Activated CD4-positive, alpha-beta T cell treated with anti-CD3 and anti-CD28 coated beads, Interleukin-2, amount 50 U/mL, for 16 hours (primary cell): ENCODE measurements at regions not wholly inside any gene's neighbourhood (a gene's known extent, or its start where the extent isn't known, plus 50 kb on each side); places are given as distances from the start of the nearest gene placed in this dataset.
"Not testable (repeated sequence)": the region's sequence is repeated elsewhere in the genome, so short reads cannot be mapped to it uniquely, and the experiment has no call there.

ENCODE experiments used
- DNase-seq: peaks from one replicate; pipeline ENCODE4 v3.0.0-alpha.2; 2020

DNA sequence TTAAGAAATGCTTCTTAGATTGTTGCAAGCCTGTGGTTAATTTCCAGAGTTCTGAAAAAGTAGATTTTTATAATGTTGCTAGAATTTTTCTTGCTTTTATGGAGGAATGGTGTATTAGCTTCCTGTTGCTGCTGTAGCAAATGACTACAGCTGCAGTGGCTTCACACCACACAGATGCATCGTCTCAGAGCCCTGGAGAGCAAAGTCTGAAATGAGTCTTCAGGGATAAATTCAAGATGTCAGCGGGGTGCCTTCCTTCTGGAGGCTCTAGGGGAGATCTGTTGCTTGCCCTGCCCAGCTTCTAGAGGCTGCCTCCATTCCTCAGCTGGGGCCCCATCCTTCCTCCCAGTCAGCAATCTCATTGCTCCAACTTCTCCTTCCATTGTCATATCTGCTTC, 187.8 kb downstream of the ZNF516 start:
- DNase-seq, result no peak

GRCh38 chr18:76306685-76307292, 188.3 kb downstream of the ZNF516 start:
- no peak for DNase-seq

DNA sequence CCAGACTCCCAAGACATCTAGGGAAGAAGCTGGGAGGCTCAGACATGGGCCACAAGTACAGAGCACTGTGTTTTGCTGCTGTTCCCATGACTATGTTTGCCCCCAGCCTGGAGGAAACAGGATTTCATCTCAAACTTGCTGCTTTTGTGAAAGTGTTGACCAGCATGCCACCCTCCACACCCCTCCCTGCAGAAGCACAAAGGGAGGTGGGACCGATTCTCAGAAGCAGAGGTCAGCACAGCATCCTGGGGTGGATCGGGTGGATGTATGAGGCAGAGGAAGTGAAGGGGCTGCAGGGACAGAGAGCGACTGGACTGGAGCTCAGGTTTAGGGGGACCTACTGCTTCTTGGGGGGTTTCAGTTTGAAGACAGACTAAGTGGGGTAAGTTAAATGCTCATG, 209.2 kb downstream of the ZNF516 start:
- DNase-seq, result no peak

DNA sequence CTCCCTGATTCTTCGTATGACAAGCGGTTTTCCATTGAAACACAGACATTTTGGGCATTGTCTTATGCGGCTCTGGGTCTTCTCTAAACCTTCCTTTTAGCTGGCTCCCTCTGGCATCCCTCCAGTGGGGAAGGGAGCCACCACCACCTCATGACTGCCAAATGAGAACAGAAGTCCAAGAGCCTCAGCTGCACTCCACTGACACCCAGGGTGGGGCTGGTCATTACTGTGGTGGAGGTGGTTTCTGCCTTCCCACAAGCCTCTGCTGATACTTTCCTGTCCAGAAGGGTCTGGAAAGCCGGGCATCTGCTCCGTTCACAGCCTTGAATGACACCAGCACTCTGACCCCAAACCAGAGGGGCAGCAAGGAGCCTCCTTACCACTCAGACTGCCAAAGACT, 213.5 kb downstream of the ZNF516 start:
- no peak for DNase-seq

- no peak for DNase-seq
Observed at GRCh38 chr18:76277801-76278200, 217.2 kb downstream of the ZNF516 start.

GRCh38 chr18:76275727-76276313, 219.2 kb downstream of the ZNF516 start:
- DNase-seq, result no peak

DNA sequence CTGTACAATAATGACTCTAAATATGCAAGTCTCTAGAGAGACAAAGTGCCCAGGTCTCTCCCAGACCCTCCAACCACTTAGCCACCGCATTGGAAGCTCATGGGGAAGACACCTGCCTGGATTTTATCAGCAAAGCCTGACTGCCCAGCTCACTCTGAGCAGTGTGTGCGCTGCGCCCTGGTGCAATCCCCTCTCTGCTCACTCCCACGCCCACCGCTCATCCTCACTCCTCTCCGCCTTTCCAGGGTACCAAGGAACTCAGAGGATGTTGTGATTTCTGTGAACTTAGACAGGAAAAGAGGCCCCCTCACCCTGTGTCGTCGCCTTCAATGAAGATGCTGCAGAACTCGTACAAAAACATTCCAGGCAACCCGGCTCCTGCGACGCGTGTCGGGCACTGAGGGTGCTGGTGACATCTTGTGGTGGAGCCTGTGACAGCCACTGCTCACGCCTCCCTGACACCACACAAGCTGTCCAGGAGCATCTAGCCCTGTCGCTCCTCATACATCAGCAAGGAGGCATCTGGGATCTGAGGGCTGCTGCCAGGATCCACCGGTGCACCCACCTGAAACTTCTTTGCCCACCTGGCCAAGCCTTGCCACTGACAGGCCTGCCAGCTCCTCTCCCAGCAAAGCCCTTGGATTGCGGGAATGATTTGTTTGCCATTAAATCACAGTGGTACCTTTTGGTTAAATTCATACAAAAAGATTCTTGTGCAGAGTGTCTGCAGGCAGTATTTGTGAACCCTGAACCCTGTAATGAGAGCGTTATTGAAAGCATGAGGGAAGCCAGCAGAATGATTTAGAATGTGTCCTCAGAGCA, 220.4 kb downstream of the ZNF516 start:
- DNase-seq, result peak; percentile 2

DNA sequence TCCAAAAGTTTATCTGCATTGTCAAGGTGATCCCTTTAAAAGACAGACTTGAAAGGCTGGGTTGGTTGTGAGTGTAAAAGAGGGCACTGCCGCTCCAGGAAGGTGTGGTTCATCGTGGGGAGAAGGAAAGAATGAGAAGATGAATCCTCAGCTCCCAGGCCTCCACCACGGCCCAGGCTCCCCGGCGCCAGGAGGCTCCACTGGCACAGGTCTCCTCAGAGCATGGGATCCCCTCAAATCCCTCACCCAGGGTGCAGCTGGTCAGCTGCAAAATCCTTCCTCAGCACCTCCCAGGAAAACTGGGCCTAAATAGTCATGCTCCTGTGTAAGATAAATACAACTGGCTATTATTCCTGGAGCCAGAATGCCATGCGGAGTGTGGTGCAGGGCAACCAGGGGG, 221.1 kb downstream of the ZNF516 start:
- no peak for DNase-seq

GRCh38 chr18:76273036-76273545, 222.0 kb downstream of the ZNF516 start:
- no peak for DNase-seq

- not testable (repeated sequence) for DNase-seq
Observed at GRCh38 chr18:76267423-76267822, 227.6 kb downstream of the ZNF516 start.

GRCh38 chr18:76266236-76266991, 228.6 kb downstream of the ZNF516 start:
- no peak for DNase-seq

GRCh38 chr18:76265497-76266235, 229.4 kb downstream of the ZNF516 start:
- no peak for DNase-seq

GRCh38 chr18:76264876-76265250, 230.2 kb downstream of the ZNF516 start:
- no peak for DNase-seq

- no peak for DNase-seq
Observed at GRCh38 chr18:76264198-76264875, 230.7 kb downstream of the ZNF516 start.

- DNase-seq, result no peak
Observed at GRCh38 chr18:76263046-76264005, 231.7 kb downstream of the ZNF516 start.

- no peak for DNase-seq
Observed at GRCh38 chr18:76260941-76261472, 234.0 kb downstream of the ZNF516 start.

DNA sequence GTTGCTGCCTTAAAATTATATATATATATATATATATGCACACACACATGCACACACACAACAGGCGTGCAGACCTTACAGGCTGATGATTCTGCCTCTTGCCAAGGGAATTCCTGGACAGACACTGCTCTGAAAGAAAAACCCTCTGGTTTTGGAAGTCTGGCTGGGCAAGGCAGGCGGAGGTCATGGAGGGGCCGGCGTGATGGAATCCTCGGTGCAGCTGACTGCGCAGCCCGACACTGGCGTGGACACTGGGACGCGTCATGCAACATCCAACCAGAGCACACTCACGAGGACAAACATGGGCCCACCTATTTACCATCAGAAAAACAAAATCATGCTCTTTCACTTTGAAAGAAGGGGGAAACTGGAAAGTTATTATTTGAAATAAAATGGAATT, 235.3 kb downstream of the ZNF516 start:
- no peak for DNase-seq

DNA sequence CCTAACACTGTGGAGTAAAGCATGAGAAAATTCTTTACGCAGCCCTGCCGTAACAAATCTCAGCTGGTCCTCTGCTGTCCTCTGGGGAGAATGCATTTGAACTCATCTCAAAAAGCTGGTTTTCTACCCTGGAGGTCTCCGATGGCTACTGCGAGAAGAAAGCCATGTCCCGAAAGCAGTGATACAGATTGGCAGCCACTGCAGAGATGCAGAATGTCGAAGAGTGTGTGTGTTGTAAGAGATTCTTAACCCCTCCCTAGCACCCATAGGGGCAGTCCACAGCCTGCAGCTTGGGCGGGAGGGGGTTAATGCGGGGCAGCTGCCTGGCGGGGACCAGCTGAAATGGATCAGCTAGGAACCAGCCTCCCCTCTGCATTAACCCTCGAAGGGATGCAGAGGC, 235.9 kb downstream of the ZNF516 start:
- DNase-seq, result no peak

- no peak for DNase-seq
Observed at GRCh38 chr18:76258209-76258608, 236.8 kb downstream of the ZNF516 start.

DNA sequence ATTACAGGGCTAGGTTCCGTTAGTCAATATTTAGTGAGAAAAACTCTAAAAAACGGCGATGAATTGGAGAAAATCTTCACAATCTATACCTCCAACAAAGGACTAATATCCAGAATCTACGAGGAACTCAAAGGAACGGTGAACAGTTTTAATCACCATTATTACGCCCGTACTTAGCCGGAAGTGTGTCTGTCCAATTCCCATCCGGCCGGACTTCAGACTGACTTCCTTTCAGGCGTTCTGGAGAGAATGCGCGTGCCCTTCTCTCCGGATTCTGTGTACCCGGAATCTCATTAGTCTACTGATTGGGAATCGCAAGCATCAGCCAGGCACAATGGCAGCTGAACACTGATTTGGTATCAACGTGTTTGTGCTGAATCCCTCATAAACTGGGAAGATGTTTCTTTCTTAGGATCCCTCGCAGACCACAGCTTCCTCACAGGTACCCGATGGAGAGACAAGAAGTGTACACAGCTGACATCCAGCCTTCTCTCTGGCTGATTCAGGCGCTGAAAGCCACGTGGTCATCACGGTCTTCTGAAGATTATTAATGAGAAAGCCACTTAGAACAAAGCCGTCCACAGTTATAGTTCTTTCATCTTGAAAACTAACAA, 239.9 kb downstream of the ZNF516 start:
- no peak for DNase-seq
